ENCODE measurements at regions not wholly inside any gene's neighbourhood (a gene's known extent, or its start where the extent isn't known, plus 50 kb on each side); places are given as distances from the start of the nearest gene placed in this dataset.
A peak's percentile ranks its signal among the peaks of the same experiment; 100 is the strongest.
"Not testable (repeated sequence)": the region's sequence is repeated elsewhere in the genome, so short reads cannot be mapped to it uniquely, and the experiment has no call there.

- intact Hi-C loops (cut with DNase I) = no loop called here
Measured at GRCh38 chr7:91503934-91504555, 239.8 kb downstream of the FZD1 start.

GRCh38 chr7:91504919-91505318, 240.7 kb downstream of the FZD1 start:
- Histone ChIP-seq H3K9me3 (no peaks in the 10 kb centered on the region), H3K4me1 (peaks cover 10% of the 10 kb centered on the region), H3K36me3 (replicated peaks in 1 of 2; ENCODE audit: insufficient read depth in 1 of 2, low read depth in 2 of 2) (no peaks in the 10 kb centered on the region), H3K27ac (no peak overlapping the region), H3K27me3 (no peaks in the 10 kb centered on the region), H3K4me3 (no peak overlapping the region)
- WGBS, 2 donors = 60 to 78% methylated on average over 2 of the region's 2 CpGs
- DNase-seq (no peak), ATAC-seq (no peak)
- intact Hi-C loops (cut with DNase I) = no loop called here
- TF ChIP-seq POLR2A (IDR thresholded peaks at IDR 0.05) = no peak
- TF ChIP-seq CTCF (IDR thresholded peaks at IDR 0.05) = no peak

More at GRCh38 chr7:91503934-91504555, 239.8 kb downstream of the FZD1 start:
- ATAC-seq = peak; percentile 91
- no peaks in the 10 kb centered on the region for H3K9me3 ChIP-seq
- WGBS, 2 donors = 21 to 22% methylated on average over 3 of the region's 3 CpGs
- H3K4me1 ChIP-seq = peaks cover 10% of the 10 kb centered on the region
- H3K27ac ChIP-seq = peak overlapping the region in 1 of 4 donors; percentile 4
- H3K36me3 ChIP-seq (replicated peaks in 1 of 2; ENCODE audit: insufficient read depth in 1 of 2, low read depth in 2 of 2) = no peaks in the 10 kb centered on the region
- H3K4me3 ChIP-seq = no peak overlapping the region
- DNase-seq = peak in 2 of 4 donors; percentile 25 to 26
- TF ChIP-seq CTCF (IDR thresholded peaks at IDR 0.05) (no peak), POLR2A (IDR thresholded peaks at IDR 0.05) (no peak)
- no peaks in the 10 kb centered on the region for H3K27me3 ChIP-seq

GRCh38 chr7:91506966-91507365, 242.7 kb downstream of the FZD1 start:
- H3K4me1 ChIP-seq; intact Hi-C loops (cut with DNase I); H3K27ac ChIP-seq; H3K36me3 ChIP-seq (replicated peaks in 1 of 2; ENCODE audit: insufficient read depth in 1 of 2, low read depth in 2 of 2); DNase-seq; ATAC-seq; H3K27me3 ChIP-seq; H3K4me3 ChIP-seq; H3K9me3 ChIP-seq: not testable (repeated sequence)
- WGBS, 2 donors = 60 to 69% methylated on average over 10 of the region's 10 CpGs

- ATAC-seq; H3K36me3 ChIP-seq (replicated peaks in 1 of 2; ENCODE audit: insufficient read depth in 1 of 2, low read depth in 2 of 2); H3K27me3 ChIP-seq; H3K4me3 ChIP-seq; H3K4me1 ChIP-seq; H3K9me3 ChIP-seq; intact Hi-C loops (cut with DNase I); H3K27ac ChIP-seq; DNase-seq: not testable (repeated sequence)
- WGBS, 2 donors = 60 to 80% methylated on average over 1 of the region's 1 CpG
Measured at GRCh38 chr7:91511861-91512260, 247.6 kb downstream of the FZD1 start.

- no peak for DNase-seq
- H3K36me3 ChIP-seq (replicated peaks in 1 of 2; ENCODE audit: insufficient read depth in 1 of 2, low read depth in 2 of 2) = no peaks in the 10 kb centered on the region
- H3K27me3 ChIP-seq = no peaks in the 10 kb centered on the region
- intact Hi-C loops (cut with DNase I) = no loop called here
- no peak overlapping the region for H3K27ac ChIP-seq
- 69 to 72% methylated on average over 3 of the region's 3 CpGs for WGBS, 2 donors
- no peaks in the 10 kb centered on the region for H3K4me1 ChIP-seq
- H3K9me3 ChIP-seq = no peaks in the 10 kb centered on the region
- no peak for TF ChIP-seq POLR2A (IDR thresholded peaks at IDR 0.05)
- no peak overlapping the region for H3K4me3 ChIP-seq
- ATAC-seq = no peak
Measured at GRCh38 chr7:91512958-91513357, 248.7 kb downstream of the FZD1 start.

- TF ChIP-seq POLR2A (IDR thresholded peaks at IDR 0.05) (no peak), CTCF (IDR thresholded peaks at IDR 0.05) (no peak)
- DNase-seq = no peak
- 71 to 90% methylated on average over 4 of the region's 4 CpGs for WGBS, 2 donors
- H3K36me3 ChIP-seq (replicated peaks in 1 of 2; ENCODE audit: insufficient read depth in 1 of 2, low read depth in 2 of 2) = no peaks in the 10 kb centered on the region
- H3K4me3 ChIP-seq = no peak overlapping the region
- H3K27me3 ChIP-seq = no peaks in the 10 kb centered on the region
- no peaks in the 10 kb centered on the region for H3K4me1 ChIP-seq
- intact Hi-C loops (cut with DNase I) = no loop called here
- no peaks in the 10 kb centered on the region for H3K9me3 ChIP-seq
- H3K27ac ChIP-seq = no peak overlapping the region
- no peak for ATAC-seq
Measured at GRCh38 chr7:91514591-91514990, 250.4 kb downstream of the FZD1 start.
